SK-N-SH treated with all-trans-retinoic acid at 6 μM for 48 hours (cell line): ENCODE measurements at regions not wholly inside any gene's neighbourhood (a gene's known extent, or its start where the extent isn't known, plus 50 kb on each side); places are given as distances from the start of the nearest gene placed in this dataset.

Experiments used
- ATAC-seq: fragments of 200-7000 bp; cut with Tn5 transposase; 3 replicates; pipeline ENCODE4 v1.9.1; 2020; ENCODE audit warnings: mild to moderate bottlenecking, moderate library complexity
- ARNTL ChIP-seq: fragments of 450-650 bp; formaldehyde crosslinking; IDR thresholded peaks from 2 replicates; pipeline ENCODE4 v1.5.0; 2020; ENCODE audit warnings: low read depth, mild to moderate bottlenecking, moderate library complexity, borderline replicate concordance
- BACH2 ChIP-seq: fragments of 250-450 bp; sonication (Bioruptor Pico); IDR thresholded peaks from 2 replicates; pipeline ENCODE4 v1.9.0; 2021; ENCODE audit warnings: mild to moderate bottlenecking, borderline replicate concordance
- CSDC2 ChIP-seq: fragments of 250-450 bp; sonication (Bioruptor Pico); IDR thresholded peaks from 2 replicates; pipeline ENCODE4 v1.5.0; 2020; ENCODE audit warnings: mild to moderate bottlenecking, moderate library complexity
- ISL1 ChIP-seq: fragments of 250-450 bp; sonication (Bioruptor Pico); IDR thresholded peaks from 2 replicates; pipeline ENCODE4 v2.1.2; 2022; ENCODE audit warnings: mild to moderate bottlenecking, moderate library complexity
- OSR1 ChIP-seq: fragments of 250-450 bp; sonication (Bioruptor Pico); IDR thresholded peaks from 2 replicates; pipeline ENCODE4 v1.8.0; 2022; ENCODE audit warnings: moderate library complexity, mild to moderate bottlenecking, inconsistent platforms
- PPARA ChIP-seq: fragments of 250-450 bp; sonication (Bioruptor Pico); IDR thresholded peaks from 2 replicates; pipeline ENCODE4 v1.5.0; 2020; ENCODE audit warnings: mild to moderate bottlenecking, borderline replicate concordance
- RARB ChIP-seq: fragments of 250-450 bp; sonication (Bioruptor Pico); IDR thresholded peaks from 2 replicates; pipeline ENCODE4 v1.8.0; 2021; ENCODE audit warnings: mild to moderate bottlenecking, moderate library complexity
- TCF4 ChIP-seq: fragments of 250-450 bp; sonication (Bioruptor Pico); IDR thresholded peaks from 2 replicates; pipeline ENCODE4 v1.8.0; 2021; ENCODE audit warnings: mild to moderate bottlenecking, moderate library complexity, borderline replicate concordance
- TOX ChIP-seq: fragments of 250-450 bp; sonication (Bioruptor Pico); IDR thresholded peaks from 2 replicates; pipeline ENCODE4 v1.8.0; 2021; ENCODE audit warnings: mild to moderate bottlenecking, moderate library complexity, borderline replicate concordance
- TSHZ2 ChIP-seq: fragments of 250-450 bp; sonication (Bioruptor Pico); IDR thresholded peaks from 2 replicates; pipeline ENCODE4 v1.5.0; 2020; ENCODE audit warnings: mild to moderate bottlenecking, moderate library complexity
- ZC3H10 ChIP-seq: fragments of 250-450 bp; sonication (Bioruptor Pico); IDR thresholded peaks from 2 replicates; pipeline ENCODE4 v1.5.1; 2021; ENCODE audit warnings: mild to moderate bottlenecking, moderate library complexity
- ZFP3 ChIP-seq: fragments of 250-450 bp; sonication (Bioruptor Pico); IDR thresholded peaks from 2 replicates; pipeline ENCODE4 v1.5.0; 2020; ENCODE audit warnings: mild to moderate bottlenecking, moderate library complexity
- ZNF565 ChIP-seq: fragments of 450-650 bp; formaldehyde crosslinking; conservative IDR thresholded peaks from 2 replicates; pipeline ENCODE4 v1.5.0; 2020; ENCODE audit warnings: low read depth, mild to moderate bottlenecking, moderate library complexity
- ZNF70 ChIP-seq: fragments of 450-650 bp; formaldehyde crosslinking; IDR thresholded peaks from 2 replicates; pipeline ENCODE4 v1.5.0; 2020; ENCODE audit warnings: mild to moderate bottlenecking, moderate library complexity
- TF ChIP-seq, protein P1 (sequence below): fragments of 250-450 bp; sonication (Bioruptor Pico); IDR thresholded peaks from 2 replicates; pipeline ENCODE4 v1.8.0; 2020; ENCODE audit warnings: mild to moderate bottlenecking, moderate library complexity, borderline replicate concordance
- TF ChIP-seq, protein P2 (sequence below): fragments of 250-450 bp; sonication (Bioruptor Pico); IDR thresholded peaks from 2 replicates; pipeline ENCODE4 v1.5.1; 2021; ENCODE audit warnings: mild to moderate bottlenecking, moderate library complexity
- TF ChIP-seq, protein P3 (sequence below): fragments of 250-450 bp; sonication (Bioruptor Pico); IDR thresholded peaks from 2 replicates; pipeline ENCODE4 v1.8.0; 2021; ENCODE audit warnings: low read depth, mild to moderate bottlenecking, moderate library complexity, borderline replicate concordance

DNA sequence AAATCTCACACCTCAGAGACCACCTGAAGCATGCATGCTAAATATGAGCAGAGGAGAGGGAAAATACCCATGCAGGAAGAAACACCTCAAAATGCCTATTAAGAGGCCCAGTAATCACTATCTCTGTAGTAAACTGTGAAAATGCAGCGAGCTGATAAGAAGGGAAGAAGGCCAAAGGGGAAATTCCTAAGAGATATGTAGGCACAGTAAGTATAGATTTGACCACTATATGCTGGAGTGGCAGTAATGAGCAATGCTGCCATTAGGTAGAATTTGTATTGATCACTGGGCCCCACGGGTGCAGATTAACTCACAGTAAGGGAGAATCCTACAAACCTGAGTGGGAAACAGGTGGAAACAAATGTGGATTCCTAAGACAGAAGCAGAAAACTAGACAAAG lies 1813.1 kb upstream of the RAG2 start:
- no peak for TF ChIP-seq RARB (CRISPR knock-in tag)
- no peak for ATAC-seq

DNA sequence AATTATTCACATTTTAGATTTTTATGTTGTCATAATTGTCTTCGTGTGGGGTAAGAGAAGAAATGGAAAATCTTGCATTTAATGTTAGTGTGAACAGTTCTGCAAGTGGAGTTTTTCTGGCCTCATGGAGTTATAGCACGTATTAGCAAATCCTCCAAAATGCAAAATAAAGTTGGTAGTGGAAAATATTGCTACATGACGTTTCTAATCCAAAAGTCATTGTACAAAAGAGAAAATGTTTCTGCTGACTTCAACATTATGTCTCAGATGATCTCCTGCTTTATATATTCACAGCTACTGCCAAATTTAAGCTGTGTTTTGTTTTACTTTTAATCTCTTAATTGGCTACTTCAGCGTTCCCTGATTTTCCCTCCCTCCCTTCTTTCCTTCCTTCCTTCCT lies 1804.0 kb upstream of the RAG2 start:
- ATAC-seq: no peak
- TF ChIP-seq ZNF565 (CRISPR knock-in tag): no peak
- no peak for TF ChIP-seq ARNTL
- TF ChIP-seq PPARA (CRISPR knock-in tag): no peak
- TF ChIP-seq ZNF70 (CRISPR knock-in tag): no peak
- TF ChIP-seq TOX (CRISPR knock-in tag): no peak
- no peak for TF ChIP-seq TCF4
- TF ChIP-seq CSDC2: no peak
- no peak for TF ChIP-seq ZFP3

DNA sequence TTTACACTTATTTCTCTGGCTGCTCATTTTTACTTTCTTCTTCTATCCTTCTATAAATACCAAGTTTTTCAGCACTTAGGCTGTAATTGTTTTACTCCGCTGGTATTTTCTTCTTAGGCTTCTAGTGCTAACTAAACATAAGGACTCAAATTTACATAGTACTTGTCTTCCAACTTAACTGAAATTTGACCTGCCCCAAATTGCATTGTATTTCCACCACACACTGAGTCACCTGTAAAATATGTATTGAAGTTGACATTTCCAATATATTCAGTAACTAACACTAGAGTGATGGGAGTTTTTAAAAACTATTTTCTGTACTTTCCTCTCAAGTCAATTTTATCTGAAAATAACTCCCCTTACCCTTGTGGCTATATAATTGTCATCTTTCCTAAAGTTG lies 1794.1 kb upstream of the RAG2 start:
- TF ChIP-seq ZFP3 (no peak), BACH2 (CRISPR knock-in tag) (no peak), RARB (CRISPR knock-in tag) (no peak), OSR1 (CRISPR knock-in tag) (no peak), TSHZ2 (CRISPR knock-in tag) (no peak)
- TF ChIP-seq, protein P1, sequence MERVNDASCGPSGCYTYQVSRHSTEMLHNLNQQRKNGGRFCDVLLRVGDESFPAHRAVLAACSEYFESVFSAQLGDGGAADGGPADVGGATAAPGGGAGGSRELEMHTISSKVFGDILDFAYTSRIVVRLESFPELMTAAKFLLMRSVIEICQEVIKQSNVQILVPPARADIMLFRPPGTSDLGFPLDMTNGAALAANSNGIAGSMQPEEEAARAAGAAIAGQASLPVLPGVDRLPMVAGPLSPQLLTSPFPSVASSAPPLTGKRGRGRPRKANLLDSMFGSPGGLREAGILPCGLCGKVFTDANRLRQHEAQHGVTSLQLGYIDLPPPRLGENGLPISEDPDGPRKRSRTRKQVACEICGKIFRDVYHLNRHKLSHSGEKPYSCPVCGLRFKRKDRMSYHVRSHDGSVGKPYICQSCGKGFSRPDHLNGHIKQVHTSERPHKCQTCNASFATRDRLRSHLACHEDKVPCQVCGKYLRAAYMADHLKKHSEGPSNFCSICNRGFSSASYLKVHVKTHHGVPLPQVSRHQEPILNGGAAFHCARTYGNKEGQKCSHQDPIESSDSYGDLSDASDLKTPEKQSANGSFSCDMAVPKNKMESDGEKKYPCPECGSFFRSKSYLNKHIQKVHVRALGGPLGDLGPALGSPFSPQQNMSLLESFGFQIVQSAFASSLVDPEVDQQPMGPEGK (CRISPR knock-in tag): no peak
- TF ChIP-seq, protein P2, sequence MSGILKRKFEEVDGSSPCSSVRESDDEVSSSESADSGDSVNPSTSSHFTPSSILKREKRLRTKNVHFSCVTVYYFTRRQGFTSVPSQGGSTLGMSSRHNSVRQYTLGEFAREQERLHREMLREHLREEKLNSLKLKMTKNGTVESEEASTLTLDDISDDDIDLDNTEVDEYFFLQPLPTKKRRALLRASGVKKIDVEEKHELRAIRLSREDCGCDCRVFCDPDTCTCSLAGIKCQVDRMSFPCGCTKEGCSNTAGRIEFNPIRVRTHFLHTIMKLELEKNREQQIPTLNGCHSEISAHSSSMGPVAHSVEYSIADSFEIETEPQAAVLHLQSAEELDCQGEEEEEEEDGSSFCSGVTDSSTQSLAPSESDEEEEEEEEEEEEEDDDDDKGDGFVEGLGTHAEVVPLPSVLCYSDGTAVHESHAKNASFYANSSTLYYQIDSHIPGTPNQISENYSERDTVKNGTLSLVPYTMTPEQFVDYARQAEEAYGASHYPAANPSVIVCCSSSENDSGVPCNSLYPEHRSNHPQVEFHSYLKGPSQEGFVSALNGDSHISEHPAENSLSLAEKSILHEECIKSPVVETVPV: no peak

DNA sequence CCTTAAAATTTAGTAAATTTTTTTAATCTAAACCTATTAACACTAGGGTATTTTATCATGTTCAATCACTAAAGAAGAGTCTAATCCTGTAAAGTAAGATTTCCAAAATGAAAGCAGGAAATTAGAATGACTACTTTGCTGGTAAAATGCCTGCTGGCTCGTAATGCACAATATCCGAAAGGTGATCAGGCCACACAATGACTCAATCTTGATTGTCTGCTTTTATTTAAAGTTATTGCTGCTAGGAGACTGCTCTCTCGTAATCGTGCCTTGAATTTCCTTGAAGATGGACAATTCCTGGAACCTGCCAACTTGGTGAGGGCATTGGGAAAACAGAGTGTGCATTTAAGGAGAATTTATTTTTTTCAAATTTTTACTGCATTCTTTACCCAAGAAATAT lies 1786.5 kb upstream of the RAG2 start:
- TF ChIP-seq ZFP3: no peak
- TF ChIP-seq ISL1 (CRISPR knock-in tag): no peak
- no peak for TF ChIP-seq TSHZ2 (CRISPR knock-in tag)
- TF ChIP-seq ARNTL: no peak
- TF ChIP-seq ZNF565 (CRISPR knock-in tag): no peak
- TF ChIP-seq, protein P2: no peak
- TF ChIP-seq ZC3H10 (CRISPR knock-in tag): no peak
- no peak for TF ChIP-seq CSDC2
- TF ChIP-seq, protein P3, sequence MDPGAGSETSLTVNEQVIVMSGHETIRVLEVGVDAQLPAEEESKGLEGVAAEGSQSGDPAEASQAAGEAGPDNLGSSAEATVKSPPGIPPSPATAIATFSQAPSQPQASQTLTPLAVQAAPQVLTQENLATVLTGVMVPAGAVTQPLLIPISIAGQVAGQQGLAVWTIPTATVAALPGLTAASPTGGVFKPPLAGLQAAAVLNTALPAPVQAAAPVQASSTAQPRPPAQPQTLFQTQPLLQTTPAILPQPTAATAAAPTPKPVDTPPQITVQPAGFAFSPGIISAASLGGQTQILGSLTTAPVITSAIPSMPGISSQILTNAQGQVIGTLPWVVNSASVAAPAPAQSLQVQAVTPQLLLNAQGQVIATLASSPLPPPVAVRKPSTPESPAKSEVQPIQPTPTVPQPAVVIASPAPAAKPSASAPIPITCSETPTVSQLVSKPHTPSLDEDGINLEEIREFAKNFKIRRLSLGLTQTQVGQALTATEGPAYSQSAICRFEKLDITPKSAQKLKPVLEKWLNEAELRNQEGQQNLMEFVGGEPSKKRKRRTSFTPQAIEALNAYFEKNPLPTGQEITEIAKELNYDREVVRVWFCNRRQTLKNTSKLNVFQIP: no peak
- no peak for ATAC-seq

More for the DNA sequence above, 1794.1 kb upstream of the RAG2 start:
- no peak for ATAC-seq
